ENCODE measurements at regions not wholly inside any gene's neighbourhood (a gene's known extent, or its start where the extent isn't known, plus 50 kb on each side); places are given as distances from the start of the nearest gene placed in this dataset.
"Not testable (repeated sequence)": the region's sequence is repeated elsewhere in the genome, so short reads cannot be mapped to it uniquely, and the experiment has no call there.

DNA sequence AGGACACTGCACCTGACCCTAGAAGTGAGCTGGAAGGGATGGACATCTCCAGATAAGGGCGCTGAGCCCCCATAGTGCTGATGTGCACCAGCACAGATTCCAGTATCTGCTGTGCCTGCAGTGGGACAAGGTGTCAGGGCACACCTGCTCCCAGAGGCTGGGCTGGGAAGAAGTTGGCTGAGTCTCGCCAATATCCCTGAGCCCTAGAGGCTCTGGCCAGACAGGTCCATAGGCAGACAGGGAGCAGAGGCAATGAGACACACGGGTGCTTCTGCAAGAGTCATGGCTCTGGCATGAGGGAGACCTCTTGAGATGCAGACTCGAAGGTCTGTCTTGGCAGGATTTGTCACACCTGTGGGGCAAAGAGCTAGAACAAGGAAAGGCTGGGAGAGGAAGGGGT is 1321.5 kb downstream of the UQCRFS1 start:
- DNase-seq, result no peak

DNA sequence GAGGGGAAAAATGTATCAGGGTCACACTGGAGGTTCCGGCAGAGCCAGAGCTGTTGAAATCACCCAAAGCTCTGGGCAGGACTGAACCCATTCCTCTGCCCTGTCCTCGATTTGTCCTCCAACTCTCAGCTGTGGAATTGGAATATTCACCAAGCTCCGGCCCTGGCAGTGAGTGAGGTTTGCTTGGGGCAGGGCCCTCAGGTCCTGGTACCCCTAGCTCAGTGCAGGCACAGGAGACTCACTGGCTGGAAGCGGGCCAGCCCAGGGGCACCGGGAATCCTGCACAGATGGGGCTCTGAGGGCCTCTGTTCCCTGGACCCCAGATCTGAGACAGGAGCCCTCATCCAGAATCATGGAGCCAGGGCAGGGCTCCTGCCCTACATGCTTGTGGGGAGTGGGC is 1322.3 kb downstream of the UQCRFS1 start:
- no peak for DNase-seq

- no peak for DNase-seq
These were observed 1322.7 kb downstream of the UQCRFS1 start for GRCh38 chr19:27890206-27890605.

- no peak for DNase-seq
These were observed 1323.8 kb downstream of the UQCRFS1 start for GRCh38 chr19:27889156-27889555.

DNA sequence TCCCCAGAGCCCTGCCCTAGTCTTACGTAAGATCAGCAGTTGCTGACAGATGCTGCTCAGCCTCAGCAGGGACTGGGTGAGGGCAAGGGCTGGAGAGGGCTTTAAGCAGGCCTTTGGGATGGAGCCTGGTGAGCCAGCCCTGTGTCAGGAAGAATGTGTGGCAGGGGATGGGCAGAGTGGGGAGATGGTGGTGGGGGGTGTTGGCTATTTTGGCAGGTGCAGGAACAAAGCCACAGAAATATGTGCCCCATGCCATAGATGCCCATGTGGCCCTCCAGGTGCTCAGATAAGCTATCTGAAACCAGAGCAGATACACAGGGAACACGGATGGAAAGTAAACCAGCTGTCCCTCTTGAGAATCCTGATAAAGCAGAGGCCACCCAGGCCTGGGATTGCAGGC is 1325.0 kb downstream of the UQCRFS1 start:
- no peak for DNase-seq

DNA sequence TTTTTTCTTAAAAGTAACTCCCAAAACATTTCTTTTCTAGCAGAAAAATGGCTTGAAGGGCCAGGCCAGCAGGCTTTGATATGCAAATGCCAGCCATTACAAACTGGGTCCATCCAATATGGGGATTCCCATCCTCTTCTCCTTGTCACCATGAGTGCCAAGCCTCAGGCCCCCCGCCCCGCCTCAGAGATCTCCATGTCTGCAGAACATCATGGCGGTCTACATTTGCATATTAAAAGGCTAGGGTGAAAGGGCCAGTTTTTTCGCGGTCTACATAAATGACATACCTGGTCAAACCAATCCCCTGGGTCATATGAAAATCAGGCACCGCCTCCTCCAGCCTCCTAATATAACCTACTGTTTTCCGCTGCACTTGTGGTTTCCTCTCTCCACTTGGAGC is 1327.6 kb downstream of the UQCRFS1 start:
- no peak for DNase-seq

GRCh38 chr19:27884376-27884775 is 1328.6 kb downstream of the UQCRFS1 start:
- no peak for DNase-seq

- DNase-seq, result no peak
These were observed 1331.7 kb downstream of the UQCRFS1 start for GRCh38 chr19:27881213-27881612.

DNA sequence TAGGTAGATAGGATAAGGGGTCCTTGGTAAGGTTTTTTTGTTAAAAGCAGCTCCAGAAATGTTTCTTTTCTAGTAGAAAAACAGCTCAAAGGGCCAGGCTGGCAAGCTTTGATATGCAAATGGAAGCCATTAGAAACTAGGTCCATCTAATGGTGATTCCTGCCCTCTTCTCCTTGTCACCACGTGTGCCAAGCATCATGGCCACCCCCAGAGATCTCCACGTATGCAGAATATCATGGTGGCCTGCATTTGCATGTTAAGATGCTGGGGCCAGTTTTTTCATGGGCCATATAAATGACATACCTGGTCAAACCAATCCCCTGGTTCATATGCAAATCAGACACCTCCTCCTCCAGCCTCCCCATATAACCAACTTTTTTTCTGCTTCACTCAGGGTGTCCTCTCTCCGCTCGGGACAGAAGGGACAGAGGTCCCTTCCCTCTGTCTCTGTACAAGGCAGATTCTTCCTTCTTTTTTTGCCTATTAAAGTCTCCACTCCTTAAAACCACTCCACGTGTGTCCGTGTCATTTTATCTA is 1335.9 kb downstream of the UQCRFS1 start:
- DNase-seq, result no peak

GRCh38 chr19:27876489-27876888 is 1336.5 kb downstream of the UQCRFS1 start:
- DNase-seq, result no peak

- DNase-seq, result no peak
These were observed 1340.6 kb downstream of the UQCRFS1 start for GRCh38 chr19:27872370-27872769.

DNA sequence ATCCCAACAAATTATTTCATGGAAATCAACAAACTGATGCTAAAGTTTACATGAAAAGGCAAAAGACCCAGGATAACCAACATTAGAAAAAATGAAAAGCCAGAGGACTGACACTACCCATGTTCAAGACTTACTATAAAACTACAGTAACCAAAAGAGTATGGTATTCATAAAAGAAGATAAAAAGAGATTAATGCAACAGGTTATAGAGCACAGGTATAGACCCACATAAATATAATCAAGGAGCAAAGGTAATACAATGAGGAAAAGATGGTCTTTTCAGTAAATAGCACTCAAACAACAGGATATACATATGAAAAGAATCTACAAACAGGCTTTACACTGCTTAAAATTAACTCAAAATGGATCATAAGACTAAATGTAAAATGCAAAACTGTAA is 1342.7 kb downstream of the UQCRFS1 start:
- no peak for DNase-seq

GRCh38 chr19:27868007-27868406 is 1344.9 kb downstream of the UQCRFS1 start:
- DNase-seq, result no peak

DNA sequence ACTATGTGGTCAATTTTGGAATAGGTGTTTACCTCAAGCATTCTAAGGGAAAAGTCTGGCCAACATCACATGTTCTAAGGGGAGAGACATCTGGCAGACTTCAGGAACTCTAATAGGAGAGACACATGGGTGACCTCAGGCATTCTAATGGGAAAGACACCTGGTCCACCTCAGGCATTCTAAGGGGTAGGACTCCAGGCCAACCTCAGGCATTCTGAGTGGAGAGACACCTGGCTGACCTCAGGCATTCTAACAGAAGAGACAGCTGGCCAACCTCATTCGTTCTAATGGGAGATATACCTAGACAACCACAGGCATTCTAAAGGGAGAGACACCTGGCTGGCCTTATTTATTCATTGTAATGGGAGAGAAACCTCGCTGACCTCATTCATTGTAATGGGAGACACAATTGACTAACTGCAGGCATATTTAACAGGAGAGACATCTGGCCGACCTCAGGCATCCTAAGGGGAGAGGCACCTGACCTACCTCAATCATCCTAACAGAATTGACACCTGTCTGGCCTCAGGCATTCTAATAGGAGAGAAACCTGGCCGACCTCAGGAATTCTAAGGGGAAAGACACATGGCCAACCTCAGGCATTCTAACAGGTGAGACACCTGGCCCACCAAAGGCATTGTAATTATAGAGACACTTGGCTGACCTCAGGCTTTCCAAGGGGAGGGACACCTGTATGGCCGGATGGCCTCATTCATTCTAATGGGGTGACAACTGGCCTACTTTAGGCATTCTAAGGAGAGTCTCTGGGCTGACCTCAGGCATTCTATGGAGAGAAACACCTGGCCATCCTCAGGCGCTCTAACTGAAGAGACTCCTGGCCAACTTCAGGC is 1346.8 kb downstream of the UQCRFS1 start:
- DNase-seq, result peak; percentile 6

- no peak for DNase-seq
These were observed 1351.5 kb downstream of the UQCRFS1 start for GRCh38 chr19:27861411-27861975.

DNA sequence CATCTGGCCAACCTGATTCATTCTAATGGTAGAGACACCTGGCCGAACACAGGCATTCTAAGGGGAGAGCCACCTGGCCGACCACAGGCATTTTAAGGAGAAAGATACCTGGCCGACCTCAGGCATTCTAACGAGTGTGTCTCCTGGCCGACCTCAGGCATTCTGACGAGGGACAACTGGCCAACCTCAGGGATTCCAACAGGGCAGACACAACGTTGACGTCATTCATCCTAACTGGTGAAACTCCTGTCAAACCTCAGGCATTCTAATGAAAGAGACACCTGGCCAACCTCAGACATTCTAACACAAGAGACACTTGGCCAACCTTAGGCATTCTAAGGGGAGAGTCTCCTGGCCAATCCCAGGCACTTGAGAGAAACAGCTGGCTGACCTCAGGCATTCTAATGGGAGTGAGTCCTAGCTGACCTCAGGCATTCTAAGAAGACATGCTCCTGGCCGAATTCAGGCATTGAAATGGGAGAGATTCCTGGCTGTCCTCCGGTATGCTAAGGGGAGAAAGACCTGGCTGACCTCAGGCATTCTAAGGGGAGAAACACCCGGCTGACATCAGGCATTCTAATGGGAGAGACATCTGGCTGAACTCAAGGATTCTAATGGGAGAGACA is 1352.5 kb downstream of the UQCRFS1 start:
- no peak for DNase-seq

- DNase-seq, result no peak
These were observed 1353.3 kb downstream of the UQCRFS1 start for GRCh38 chr19:27859689-27860088.

- peak; percentile 40 for DNase-seq
These were observed 1353.9 kb downstream of the UQCRFS1 start for GRCh38 chr19:27858981-27859581.

DNA sequence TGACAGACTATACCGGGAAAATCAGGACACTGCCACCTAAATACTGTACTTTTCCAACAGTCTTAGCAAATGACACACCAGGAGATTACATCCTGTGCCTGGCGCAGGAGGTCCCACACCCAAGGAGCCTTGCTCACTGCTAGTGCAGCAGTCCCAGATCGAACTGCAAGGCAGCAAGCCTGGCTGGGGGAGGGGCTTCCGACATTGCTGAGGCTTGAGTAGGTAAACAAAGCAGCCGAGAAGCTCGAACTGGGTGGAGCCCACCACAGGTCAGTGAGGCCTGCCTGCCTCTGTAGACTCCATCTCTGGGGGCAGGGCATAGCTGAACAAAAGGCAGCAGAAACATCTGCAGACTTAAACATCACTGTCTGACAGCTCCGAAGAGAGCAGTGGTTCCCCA is 1360.0 kb downstream of the UQCRFS1 start:
- not testable (repeated sequence) for DNase-seq

DNA sequence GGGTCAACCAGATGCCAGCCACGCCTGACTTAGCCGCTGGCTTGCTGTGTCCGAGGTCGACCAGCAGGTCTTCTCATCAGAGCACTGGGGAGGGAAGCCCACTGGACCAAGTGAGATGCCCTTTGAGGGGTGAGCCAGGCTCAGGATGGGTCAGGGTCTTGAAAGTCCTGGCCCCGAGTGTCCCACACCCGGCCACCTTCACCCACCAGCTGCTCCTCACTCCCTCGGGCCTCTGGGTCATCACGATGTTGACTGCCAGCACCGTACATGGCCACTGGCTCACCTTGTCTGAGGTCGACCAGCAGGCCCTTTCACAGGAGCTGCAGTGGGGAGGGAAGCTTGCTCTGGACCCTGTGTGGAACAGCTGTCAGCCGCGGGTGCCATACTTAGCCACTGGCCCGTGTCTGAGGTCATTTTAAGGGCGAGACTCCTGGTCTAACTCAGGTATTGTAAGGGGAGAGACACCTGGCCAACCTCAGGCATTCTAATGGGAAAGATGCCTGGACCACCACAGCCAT is 1361.3 kb downstream of the UQCRFS1 start:
- DNase-seq, result no peak

GRCh38 chr19:27851002-27851481 is 1361.9 kb downstream of the UQCRFS1 start:
- no peak for DNase-seq

DNA sequence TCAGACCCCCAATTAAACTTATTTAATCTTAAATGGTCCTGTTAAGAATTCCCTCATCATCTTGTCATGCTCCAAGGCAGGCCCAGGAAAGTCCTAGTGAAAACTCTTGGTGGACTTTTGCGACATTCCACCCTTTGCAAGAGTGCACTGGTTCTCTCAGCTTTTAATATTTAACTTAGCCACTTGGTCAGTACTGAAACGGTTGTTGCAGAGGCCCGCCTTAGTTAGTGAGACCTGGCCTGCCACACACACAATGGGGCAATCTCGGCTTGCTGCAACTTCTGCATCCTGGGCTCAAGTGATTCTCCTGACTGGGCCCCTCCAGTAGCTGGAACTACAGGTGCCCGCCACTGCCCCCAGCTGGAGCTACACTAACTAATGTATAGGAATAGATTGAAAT is 1366.0 kb downstream of the UQCRFS1 start:
- peak; percentile 5 for DNase-seq

- DNase-seq, result no peak
These were observed 1368.7 kb downstream of the UQCRFS1 start for GRCh38 chr19:27844261-27844660.
